GM12874 (cell line): ENCODE measurements at regions not wholly inside any gene's neighbourhood (a gene's known extent, or its start where the extent isn't known, plus 50 kb on each side); places are given as distances from the start of the nearest gene placed in this dataset.

ENCODE experiments used
- TF ChIP-seq, protein P1 (sequence below): IDR thresholded peaks from 2 replicates; pipeline ENCODE4 v1.5.1; 2011; ENCODE audit warnings: low read depth, mild to moderate bottlenecking, control low read depth, low read length, moderate library complexity; ENCODE audit not compliant: insufficient read depth

DNA sequence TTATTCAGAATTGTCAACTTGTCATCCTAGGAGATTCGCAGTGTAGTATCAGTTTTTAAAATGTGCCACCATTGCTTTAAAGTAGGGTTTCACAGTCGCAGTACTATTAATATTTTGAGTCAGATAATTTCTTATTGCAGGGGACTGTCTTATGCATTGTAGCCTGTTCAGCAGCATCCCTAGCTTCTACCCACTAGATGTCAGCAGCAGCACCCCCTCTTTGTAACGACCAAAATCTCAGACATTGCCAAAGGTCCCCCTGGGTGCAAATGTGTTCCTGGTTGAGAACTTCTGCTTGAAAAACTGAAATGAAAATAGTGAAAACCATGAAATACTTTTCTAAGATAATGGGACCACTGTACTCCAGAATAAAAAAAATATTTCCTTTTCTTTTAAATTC, 474.8 kb downstream of the CNTN3 start:
- TF ChIP-seq, protein P1, sequence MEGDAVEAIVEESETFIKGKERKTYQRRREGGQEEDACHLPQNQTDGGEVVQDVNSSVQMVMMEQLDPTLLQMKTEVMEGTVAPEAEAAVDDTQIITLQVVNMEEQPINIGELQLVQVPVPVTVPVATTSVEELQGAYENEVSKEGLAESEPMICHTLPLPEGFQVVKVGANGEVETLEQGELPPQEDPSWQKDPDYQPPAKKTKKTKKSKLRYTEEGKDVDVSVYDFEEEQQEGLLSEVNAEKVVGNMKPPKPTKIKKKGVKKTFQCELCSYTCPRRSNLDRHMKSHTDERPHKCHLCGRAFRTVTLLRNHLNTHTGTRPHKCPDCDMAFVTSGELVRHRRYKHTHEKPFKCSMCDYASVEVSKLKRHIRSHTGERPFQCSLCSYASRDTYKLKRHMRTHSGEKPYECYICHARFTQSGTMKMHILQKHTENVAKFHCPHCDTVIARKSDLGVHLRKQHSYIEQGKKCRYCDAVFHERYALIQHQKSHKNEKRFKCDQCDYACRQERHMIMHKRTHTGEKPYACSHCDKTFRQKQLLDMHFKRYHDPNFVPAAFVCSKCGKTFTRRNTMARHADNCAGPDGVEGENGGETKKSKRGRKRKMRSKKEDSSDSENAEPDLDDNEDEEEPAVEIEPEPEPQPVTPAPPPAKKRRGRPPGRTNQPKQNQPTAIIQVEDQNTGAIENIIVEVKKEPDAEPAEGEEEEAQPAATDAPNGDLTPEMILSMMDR, result no peak

DNA sequence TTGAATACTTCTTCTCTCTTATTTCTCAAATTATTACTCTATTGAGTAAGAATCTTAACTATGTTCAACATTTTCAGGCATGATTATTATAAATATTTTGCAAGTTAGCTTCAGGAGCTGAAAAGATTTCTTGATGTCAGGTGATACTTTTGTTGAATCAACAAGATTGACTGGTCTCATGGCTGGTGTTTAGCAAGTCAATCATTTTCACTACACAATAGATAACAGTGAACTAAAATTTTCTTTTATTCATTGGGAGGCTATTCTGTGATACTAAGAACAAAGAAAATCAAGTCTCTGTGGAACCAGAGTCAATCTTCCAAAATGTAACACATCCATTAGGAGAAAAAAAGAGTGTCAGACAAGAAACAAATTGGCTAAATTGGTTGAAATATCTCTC, 476.7 kb downstream of the CNTN3 start:
- TF ChIP-seq, protein P1, result no peak

DNA sequence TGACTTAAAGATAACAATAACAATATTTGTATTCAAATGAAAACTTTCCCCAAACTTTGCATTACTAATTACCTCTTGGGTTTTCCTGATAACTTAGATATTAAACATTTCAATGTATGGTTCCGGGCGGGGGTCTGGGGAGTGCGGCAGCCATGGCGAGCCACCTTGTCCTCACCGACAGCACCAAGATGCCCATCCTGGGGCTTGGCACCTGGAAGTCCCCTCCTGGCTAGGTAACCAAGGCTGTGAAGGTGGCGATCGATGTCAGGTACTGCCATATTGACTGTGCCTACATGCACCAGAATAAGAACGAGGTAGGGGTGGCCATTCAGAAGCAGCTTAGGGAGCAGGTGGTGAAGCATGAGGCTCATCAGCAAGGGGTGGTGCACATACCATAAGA, 478.7 kb downstream of the CNTN3 start:
- TF ChIP-seq, protein P1, result no peak

DNA sequence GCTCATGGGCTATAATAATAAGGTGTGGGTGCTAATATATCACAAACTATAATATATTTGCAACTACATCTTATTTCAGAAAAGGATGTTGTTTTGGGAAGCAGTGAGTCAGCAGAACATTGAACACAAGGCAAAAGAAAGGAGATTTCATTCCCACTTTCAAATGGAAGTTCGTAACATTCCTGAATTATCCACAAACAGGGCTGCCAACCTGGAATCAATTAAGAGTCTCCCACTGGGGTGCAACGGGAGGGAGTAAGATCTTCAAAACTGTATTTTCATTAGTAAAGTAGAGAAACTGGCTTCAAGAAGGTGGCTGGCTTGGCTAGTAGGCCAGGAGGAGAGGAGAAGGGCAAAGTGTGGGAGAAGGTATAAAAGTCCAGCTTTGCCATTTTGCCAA, 479.6 kb downstream of the CNTN3 start:
- TF ChIP-seq, protein P1, result no peak

DNA sequence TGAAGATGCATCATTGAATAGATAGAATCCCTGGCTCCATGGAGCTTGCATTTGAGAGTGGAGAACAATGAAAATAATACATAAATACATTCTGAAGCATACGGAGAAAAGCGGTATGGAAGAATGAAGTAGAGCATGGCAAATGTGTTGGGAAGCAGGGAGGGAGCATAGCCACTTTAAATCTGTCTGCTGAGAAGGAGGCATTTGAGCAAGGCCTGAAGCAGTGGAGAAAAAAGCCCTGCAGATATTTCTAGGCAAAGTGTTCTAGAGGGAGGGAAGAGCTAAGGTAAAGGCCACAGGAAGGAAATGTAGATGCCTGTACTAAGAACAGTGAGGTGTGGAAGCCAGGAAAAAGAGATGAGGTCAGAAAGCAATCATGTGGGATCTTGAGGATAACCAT, 484.8 kb downstream of the CNTN3 start:
- TF ChIP-seq, protein P1, result no peak

DNA sequence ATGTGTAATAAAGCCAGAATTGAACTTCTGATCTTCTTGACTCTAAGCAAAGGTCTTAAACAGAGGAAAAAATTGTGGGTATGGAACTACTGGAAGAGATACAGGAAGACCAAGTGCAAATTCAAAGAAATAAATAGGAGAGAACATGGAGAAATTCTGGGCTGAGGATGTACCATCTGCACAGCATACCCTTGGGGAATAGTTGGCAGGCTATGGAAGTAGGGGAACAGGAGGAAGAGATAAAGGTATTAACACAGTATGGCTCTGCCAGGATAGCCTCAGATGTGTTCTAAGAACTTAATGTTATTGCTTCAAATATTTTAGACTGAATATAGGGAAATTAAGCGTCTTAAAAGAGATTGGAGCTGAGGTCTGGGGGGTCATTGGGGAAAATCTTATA, 485.4 kb downstream of the CNTN3 start:
- TF ChIP-seq, protein P1, result no peak

DNA sequence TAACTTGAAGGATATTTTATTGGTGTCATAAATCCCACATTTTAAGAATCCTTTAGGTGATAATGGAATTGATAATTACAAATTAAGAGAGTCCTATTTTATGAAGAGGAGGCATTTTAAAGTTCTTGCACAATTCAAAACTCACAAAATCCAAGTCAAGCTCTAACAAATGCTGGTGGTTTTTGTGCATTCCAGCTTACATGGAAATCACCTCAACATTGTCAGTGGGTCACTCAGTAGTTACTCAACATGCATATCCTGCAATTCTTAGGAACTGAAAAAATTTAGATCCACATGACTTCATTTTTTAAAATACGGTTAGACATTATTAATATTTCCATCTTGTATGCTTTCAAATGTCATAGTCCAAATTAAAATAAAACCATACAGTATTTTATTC, 487.2 kb downstream of the CNTN3 start:
- TF ChIP-seq, protein P1, result no peak

DNA sequence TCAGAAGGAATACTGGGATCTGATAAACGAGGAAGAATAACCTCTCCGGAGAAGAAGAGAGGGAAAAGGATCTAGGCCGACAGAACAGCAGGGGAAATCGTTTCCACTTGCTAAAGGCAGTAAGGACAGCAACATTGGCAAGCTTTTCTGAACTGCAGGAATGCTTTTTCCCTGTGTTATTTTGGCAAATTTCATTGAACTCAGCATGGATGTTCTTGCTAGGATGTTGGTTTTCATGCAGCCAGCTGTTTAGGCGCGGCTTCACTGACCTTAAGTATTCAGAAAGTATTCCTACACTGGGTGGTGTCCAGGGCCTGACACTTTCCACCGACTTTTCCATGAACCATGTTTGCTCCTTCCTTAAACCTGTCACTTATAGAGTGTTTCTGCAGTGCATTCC, 489.7 kb downstream of the CNTN3 start:
- TF ChIP-seq, protein P1, result no peak
